Stromal cell of bone marrow (primary cell): ENCODE measurements at regions not wholly inside any gene's neighbourhood (a gene's known extent, or its start where the extent isn't known, plus 50 kb on each side); places are given as distances from the start of the nearest gene placed in this dataset.
"Not testable (repeated sequence)": the region's sequence is repeated elsewhere in the genome, so short reads cannot be mapped to it uniquely, and the experiment has no call there.

ENCODE experiments used
- DNase-seq: peaks from one replicate; pipeline ENCODE4 v3.0.0-alpha.2; 2012; ENCODE audit warnings: low read depth

- peak; percentile 31 for DNase-seq
Measured at GRCh38 chr1:232416026-232416568, 213.8 kb downstream of the SIPA1L2 start.

- DNase-seq = not testable (repeated sequence)
Measured at GRCh38 chr1:232415481-232415880, 214.5 kb downstream of the SIPA1L2 start.

GRCh38 chr1:232414100-232414499, 215.8 kb downstream of the SIPA1L2 start:
- DNase-seq = no peak

GRCh38 chr1:232413674-232414073, 216.3 kb downstream of the SIPA1L2 start:
- DNase-seq = no peak

- DNase-seq = no peak
Measured at GRCh38 chr1:232409584-232409983, 220.3 kb downstream of the SIPA1L2 start.

GRCh38 chr1:232407120-232407519, 222.8 kb downstream of the SIPA1L2 start:
- DNase-seq = no peak

GRCh38 chr1:232405781-232406180, 224.2 kb downstream of the SIPA1L2 start:
- DNase-seq = no peak

- no peak for DNase-seq
Measured at GRCh38 chr1:232404981-232405731, 224.8 kb downstream of the SIPA1L2 start.

- no peak for DNase-seq
Measured at GRCh38 chr1:232404227-232404626, 225.7 kb downstream of the SIPA1L2 start.

GRCh38 chr1:232403017-232403714, 226.8 kb downstream of the SIPA1L2 start:
- DNase-seq = no peak

- no peak for DNase-seq
Measured at GRCh38 chr1:232398823-232399222, 231.1 kb downstream of the SIPA1L2 start.

GRCh38 chr1:232393444-232394146, 236.3 kb downstream of the SIPA1L2 start:
- DNase-seq = no peak

- DNase-seq = no peak
Measured at GRCh38 chr1:232393010-232393409, 236.9 kb downstream of the SIPA1L2 start.

GRCh38 chr1:232390590-232390989, 239.3 kb downstream of the SIPA1L2 start:
- no peak for DNase-seq

- no peak for DNase-seq
Measured at GRCh38 chr1:232389744-232390143, 240.2 kb downstream of the SIPA1L2 start.

- no peak for DNase-seq
Measured at GRCh38 chr1:232388363-232388762, 241.6 kb downstream of the SIPA1L2 start.

GRCh38 chr1:232386721-232387510, 243.0 kb downstream of the SIPA1L2 start:
- no peak for DNase-seq

- no peak for DNase-seq
Measured at GRCh38 chr1:232386294-232386693, 243.6 kb downstream of the SIPA1L2 start.

GRCh38 chr1:232385221-232385620, 244.7 kb downstream of the SIPA1L2 start:
- peak; percentile 44 for DNase-seq

- no peak for DNase-seq
Measured at GRCh38 chr1:232384171-232384883, 245.6 kb downstream of the SIPA1L2 start.

GRCh38 chr1:232383455-232384123, 246.3 kb downstream of the SIPA1L2 start:
- no peak for DNase-seq
